ENCODE measurements at regions not wholly inside any gene's neighbourhood (a gene's known extent, or its start where the extent isn't known, plus 50 kb on each side); places are given as distances from the start of the nearest gene placed in this dataset.

- Histone ChIP-seq H3K27ac (ENCODE audit: extremely low read depth, low read depth, low read length) (no peak overlapping the region), H3K36me3 (ENCODE audit: control insufficient read depth in 2 of 2, insufficient read depth in 1 of 2, low read length in 2 of 2) (no peaks in the 10 kb centered on the region), H3K4me3 (ENCODE audit: low read depth, low read length) (no peak overlapping the region), H3K4me1 (ENCODE audit: control insufficient read depth, insufficient read depth, low read length) (no peaks in the 10 kb centered on the region), H3K9me3 (ENCODE audit: control insufficient read depth, insufficient read depth, low read depth, low read length) (no peaks in the 10 kb centered on the region)
- no peak for TF ChIP-seq ZFP69B (tag by site-specific recombination; IDR thresholded peaks at IDR 0.05)
- TF ChIP-seq TCF7L2 (IDR thresholded peaks at IDR 0.05; ENCODE audit: borderline replicate concordance, low read depth, low read length), result no peak
- ChIA-PET POLR2A (no interaction called here), CTCF (interaction anchor here (1.0 to 1.6 kb wide), 3 partner anchors 8 to 25 kb away, joined by 3 to 5 read pairs (median 4); no protein-coding TSS in a partner anchor)
Measured at GRCh38 chr14:97298736-97299135, 501.6 kb downstream of the VRK1 start.

GRCh38 chr14:97299661-97300060 is 502.5 kb downstream of the VRK1 start:
- CTCF ChIA-PET, result interaction anchor here (0.5 to 1.2 kb wide), 4 partner anchors 18 to 717 kb away, joined by 3 read pairs; no protein-coding TSS in a partner anchor
- TF ChIP-seq ZNF48 (tag by site-specific recombination; IDR thresholded peaks at IDR 0.05), result no peak
- TF ChIP-seq SCRT2 (tag by site-specific recombination; IDR thresholded peaks at IDR 0.05), result no peak
- no peak for TF ChIP-seq ZNF26 (tag by site-specific recombination; IDR thresholded peaks at IDR 0.05)
- no peak for TF ChIP-seq ZNF174 (tag by site-specific recombination; IDR thresholded peaks at IDR 0.05)
- TF ChIP-seq TSHZ1 (tag by site-specific recombination; IDR thresholded peaks at IDR 0.05; ENCODE audit: borderline replicate concordance), result no peak
- no peak for TF ChIP-seq ZXDB (tag by site-specific recombination; IDR thresholded peaks at IDR 0.05)
- TF ChIP-seq ZNF610 (tag by site-specific recombination; IDR thresholded peaks at IDR 0.05; ENCODE audit: borderline replicate concordance), result no peak
- no peak for TF ChIP-seq ZNF561 (tag by site-specific recombination; IDR thresholded peaks at IDR 0.05; ENCODE audit: borderline replicate concordance)
- TF ChIP-seq ZBTB26 (tag by site-specific recombination; optimal IDR thresholded peaks at IDR 0.05), result no peak
- no peak for TF ChIP-seq GFI1B (tag by site-specific recombination; IDR thresholded peaks at IDR 0.05)

GRCh38 chr14:97301931-97302559 is 504.9 kb downstream of the VRK1 start:
- Histone ChIP-seq H3K4me3 (ENCODE audit: low read depth, low read length) (no peak overlapping the region), H3K4me1 (ENCODE audit: control insufficient read depth, insufficient read depth, low read length) (no peaks in the 10 kb centered on the region), H3K36me3 (ENCODE audit: control insufficient read depth in 2 of 2, insufficient read depth in 1 of 2, low read length in 2 of 2) (no peaks in the 10 kb centered on the region), H3K9me3 (ENCODE audit: control insufficient read depth, insufficient read depth, low read depth, low read length) (no peaks in the 10 kb centered on the region), H3K27ac (ENCODE audit: extremely low read depth, low read depth, low read length) (no peak overlapping the region)
- ChIA-PET POLR2A (no interaction called here), CTCF (interaction anchor here (0.7 to 0.8 kb wide), 2 partner anchors 126 to 472 kb away, joined by 3 to 4 read pairs; no protein-coding TSS in a partner anchor)
- no peak for TF ChIP-seq ZNF280D (tag by site-specific recombination; IDR thresholded peaks at IDR 0.05)
- no peak for TF ChIP-seq ZNF214 (tag by site-specific recombination; IDR thresholded peaks at IDR 0.05; ENCODE audit: borderline replicate concordance)
- TF ChIP-seq ZNF530 (tag by site-specific recombination; IDR thresholded peaks at IDR 0.05; ENCODE audit: low read depth), result no peak
- no peak for TF ChIP-seq ZNF791 (tag by site-specific recombination; IDR thresholded peaks at IDR 0.05)
- no peak for TF ChIP-seq ZFP41 (tag by site-specific recombination; IDR thresholded peaks at IDR 0.05; ENCODE audit: borderline replicate concordance)
- TF ChIP-seq ZNF843 (tag by site-specific recombination; IDR thresholded peaks at IDR 0.05), result no peak
- no peak for TF ChIP-seq ZNF366 (tag by site-specific recombination; conservative IDR thresholded peaks at IDR 0.05)
- TF ChIP-seq IKZF3 (tag by site-specific recombination; IDR thresholded peaks at IDR 0.05), result no peak
- TF ChIP-seq SP2 (tag by site-specific recombination; IDR thresholded peaks at IDR 0.05), result no peak

More at GRCh38 chr14:97299661-97300060, 502.5 kb downstream of the VRK1 start:
- H3K9me3 ChIP-seq (ENCODE audit: control insufficient read depth, insufficient read depth, low read depth, low read length), result no peaks in the 10 kb centered on the region
- H3K4me3 ChIP-seq (ENCODE audit: low read depth, low read length), result no peak overlapping the region
- H3K4me1 ChIP-seq (ENCODE audit: control insufficient read depth, insufficient read depth, low read length), result no peaks in the 10 kb centered on the region
- no peaks in the 10 kb centered on the region for H3K36me3 ChIP-seq (ENCODE audit: control insufficient read depth in 2 of 2, insufficient read depth in 1 of 2, low read length in 2 of 2)
- H3K27ac ChIP-seq (ENCODE audit: extremely low read depth, low read depth, low read length), result no peak overlapping the region
- POLR2A ChIA-PET, result no interaction called here
